ENCODE measurements at regions not wholly inside any gene's neighbourhood (a gene's known extent, or its start where the extent isn't known, plus 50 kb on each side); places are given as distances from the start of the nearest gene placed in this dataset.

GRCh38 chr5:1951165-1951816 is 68.6 kb upstream of the IRX4 start:
- TF ChIP-seq CTCF (IDR thresholded peaks at IDR 0.05; ENCODE audit: low read depth, low read length) = no peak
- no peak for TF ChIP-seq EZH2phosphoT487 (IDR thresholded peaks at IDR 0.05; ENCODE audit: low read depth)

All from OCI-LY3 (cell line).